ENCODE measurements at regions not wholly inside any gene's neighbourhood (a gene's known extent, or its start where the extent isn't known, plus 50 kb on each side); places are given as distances from the start of the nearest gene placed in this dataset.

GRCh38 chr2:57759822-57760300 is 286.7 kb upstream of the VRK2 start:
- DNase-seq (ENCODE audit: low spot score) (peak; percentile 87), ATAC-seq (peak; percentile 100)

GRCh38 chr2:57760381-57760801 is 286.2 kb upstream of the VRK2 start:
- no peak for DNase-seq (ENCODE audit: low spot score)
- no peak for ATAC-seq

GRCh38 chr2:57776916-57777315 is 269.7 kb upstream of the VRK2 start:
- ATAC-seq (no peak), DNase-seq (ENCODE audit: low spot score) (no peak)

- ATAC-seq (no peak), DNase-seq (ENCODE audit: low spot score) (no peak)
These were observed 264.0 kb upstream of the VRK2 start for GRCh38 chr2:57782587-57782986.

- no peak for ATAC-seq
- DNase-seq (ENCODE audit: low spot score), result no peak
These were observed 253.3 kb upstream of the VRK2 start for GRCh38 chr2:57793310-57793709.

- ATAC-seq (no peak), DNase-seq (ENCODE audit: low spot score) (no peak)
These were observed 250.1 kb upstream of the VRK2 start for GRCh38 chr2:57796527-57796926.

GRCh38 chr2:57798346-57798745 is 248.3 kb upstream of the VRK2 start:
- DNase-seq (ENCODE audit: low spot score) (no peak), ATAC-seq (no peak)

GRCh38 chr2:57802243-57802642 is 244.4 kb upstream of the VRK2 start:
- ATAC-seq (no peak), DNase-seq (ENCODE audit: low spot score) (no peak)

GRCh38 chr2:57804971-57805370 is 241.6 kb upstream of the VRK2 start:
- no peak for DNase-seq (ENCODE audit: low spot score)
- ATAC-seq, result no peak

GRCh38 chr2:57806449-57806968 is 240.1 kb upstream of the VRK2 start:
- no peak for DNase-seq (ENCODE audit: low spot score)
- ATAC-seq, result no peak

- DNase-seq (ENCODE audit: low spot score) (no peak), ATAC-seq (no peak)
These were observed 237.4 kb upstream of the VRK2 start for GRCh38 chr2:57809230-57809629.

- DNase-seq (ENCODE audit: low spot score) (no peak), ATAC-seq (no peak)
These were observed 225.5 kb upstream of the VRK2 start for GRCh38 chr2:57821088-57821487.

GRCh38 chr2:57828221-57828620 is 218.4 kb upstream of the VRK2 start:
- no peak for ATAC-seq

GRCh38 chr2:57834666-57835065 is 211.9 kb upstream of the VRK2 start:
- no peak for DNase-seq (ENCODE audit: low spot score)
- no peak for ATAC-seq

More at GRCh38 chr2:57828221-57828620, 218.4 kb upstream of the VRK2 start:
- DNase-seq (ENCODE audit: low spot score), result no peak

GRCh38 chr2:57842531-57842930 is 204.1 kb upstream of the VRK2 start:
- ATAC-seq, result no peak
- DNase-seq (ENCODE audit: low spot score), result no peak

GRCh38 chr2:57843158-57843557 is 203.4 kb upstream of the VRK2 start:
- ATAC-seq (no peak), DNase-seq (ENCODE audit: low spot score) (no peak)

GRCh38 chr2:57848723-57849122 is 197.9 kb upstream of the VRK2 start:
- DNase-seq (ENCODE audit: low spot score), result no peak
- no peak for ATAC-seq

GRCh38 chr2:57849843-57850242 is 196.8 kb upstream of the VRK2 start:
- no peak for DNase-seq (ENCODE audit: low spot score)
- no peak for ATAC-seq

GRCh38 chr2:57850415-57851130 is 196.0 kb upstream of the VRK2 start:
- no peak for ATAC-seq
- DNase-seq (ENCODE audit: low spot score), result no peak

- ATAC-seq (no peak), DNase-seq (ENCODE audit: low spot score) (no peak)
These were observed 191.4 kb upstream of the VRK2 start for GRCh38 chr2:57855212-57855611.

- DNase-seq (ENCODE audit: low spot score) (no peak), ATAC-seq (no peak)
These were observed 186.9 kb upstream of the VRK2 start for GRCh38 chr2:57859755-57860154.

GRCh38 chr2:57862153-57862552 is 184.5 kb upstream of the VRK2 start:
- no peak for DNase-seq (ENCODE audit: low spot score)

GRCh38 chr2:57862727-57863126 is 183.9 kb upstream of the VRK2 start:
- DNase-seq (ENCODE audit: low spot score) (no peak), ATAC-seq (no peak)

More at GRCh38 chr2:57862153-57862552, 184.5 kb upstream of the VRK2 start:
- ATAC-seq, result no peak
